BE2C (cell line): ENCODE measurements at regions not wholly inside any gene's neighbourhood (a gene's known extent, or its start where the extent isn't known, plus 50 kb on each side); places are given as distances from the start of the nearest gene placed in this dataset.

ENCODE experiments used
- DNase-seq: peaks from one replicate; pipeline ENCODE4 v3.0.0-alpha.2; 2020
- H3K27me3 ChIP-seq: fragments of 250-450 bp; sonication (Bioruptor Pico); 2 replicates; pipeline ENCODE4 v1.5.1; 2020; ENCODE audit warnings: mild to moderate bottlenecking
- H3K36me3 ChIP-seq: fragments of 250-450 bp; sonication (Bioruptor Pico); 2 replicates; pipeline ENCODE4 v1.5.1; 2020; ENCODE audit warnings: mild to moderate bottlenecking
- H3K4me1 ChIP-seq: fragments of 250-450 bp; sonication (Bioruptor Pico); 2 replicates; pipeline ENCODE4 v1.5.1; 2020
- H3K4me3 ChIP-seq: 2 replicates; pipeline ENCODE4 v1.5.1; 2011; ENCODE audit warnings: low read depth, low read length
- H3K9me3 ChIP-seq: fragments of 250-450 bp; sonication (Bioruptor Pico); 2 replicates; pipeline ENCODE4 v1.5.1; 2020
- CTCF ChIP-seq: IDR thresholded peaks from 2 replicates; pipeline ENCODE4 v1.5.1; 2012; ENCODE audit warnings: mild to moderate bottlenecking, low read depth, low read length

DNA sequence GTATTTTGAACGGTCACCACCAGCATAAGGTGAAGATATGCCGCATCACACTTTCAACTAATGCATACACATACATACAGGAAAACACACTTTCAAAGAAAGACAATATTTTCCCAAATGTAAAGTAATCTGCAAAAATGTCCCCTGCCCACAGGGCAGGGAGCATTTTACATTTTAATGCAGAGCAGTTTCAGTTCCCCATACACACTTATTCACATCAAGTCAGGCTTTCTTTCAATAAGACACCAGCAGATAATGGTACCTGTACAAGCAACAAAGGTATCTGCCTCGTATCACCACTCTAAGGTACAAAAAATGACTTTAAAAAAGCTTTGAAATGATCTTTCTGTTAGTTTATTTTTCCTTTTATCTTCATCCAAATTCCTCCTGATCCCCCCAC is 247.1 kb upstream of the CCNG1 start:
- no peak for TF ChIP-seq CTCF
- Histone ChIP-seq H3K4me1 (no peaks in the 10 kb centered on the region), H3K27me3 (no peaks in the 10 kb centered on the region)

DNA sequence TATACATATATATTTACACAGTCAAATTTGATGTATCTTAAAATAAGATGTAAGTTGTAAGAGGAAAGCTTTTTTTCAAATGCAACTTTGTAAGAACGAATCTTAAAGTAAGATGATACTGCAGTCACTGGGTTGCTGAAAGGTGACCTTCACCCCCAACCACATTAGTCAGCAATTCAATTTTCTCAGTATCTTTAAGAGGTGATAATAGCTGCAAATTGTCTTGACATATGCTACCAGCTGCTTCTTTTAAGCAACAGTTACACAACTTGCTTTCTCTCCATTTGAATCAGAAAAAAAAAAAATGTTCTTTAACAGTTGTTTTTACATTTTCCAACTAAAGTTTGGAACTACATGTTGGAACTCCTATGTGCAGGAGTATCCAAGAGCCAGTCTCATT is 246.6 kb upstream of the CCNG1 start:
- H3K27me3 ChIP-seq: no peaks in the 10 kb centered on the region
- DNase-seq: no peak
- H3K4me1 ChIP-seq: no peaks in the 10 kb centered on the region
- H3K4me3 ChIP-seq: no peak overlapping the region
- no peaks in the 10 kb centered on the region for H3K36me3 ChIP-seq
- no peak for TF ChIP-seq CTCF
- no peaks in the 10 kb centered on the region for H3K9me3 ChIP-seq

More for the DNA sequence above, 247.1 kb upstream of the CCNG1 start:
- no peaks in the 10 kb centered on the region for H3K9me3 ChIP-seq
- no peaks in the 10 kb centered on the region for H3K36me3 ChIP-seq
- DNase-seq: no peak
- no peak overlapping the region for H3K4me3 ChIP-seq

- no peaks in the 10 kb centered on the region for H3K4me1 ChIP-seq
- no peaks in the 10 kb centered on the region for H3K27me3 ChIP-seq
- H3K9me3 ChIP-seq: no peaks in the 10 kb centered on the region
- H3K4me3 ChIP-seq: no peak overlapping the region
- TF ChIP-seq CTCF: no peak
- H3K36me3 ChIP-seq: no peaks in the 10 kb centered on the region
- no peak for DNase-seq
Measured at GRCh38 chr5:163193886-163194285, 243.5 kb upstream of the CCNG1 start.

DNA sequence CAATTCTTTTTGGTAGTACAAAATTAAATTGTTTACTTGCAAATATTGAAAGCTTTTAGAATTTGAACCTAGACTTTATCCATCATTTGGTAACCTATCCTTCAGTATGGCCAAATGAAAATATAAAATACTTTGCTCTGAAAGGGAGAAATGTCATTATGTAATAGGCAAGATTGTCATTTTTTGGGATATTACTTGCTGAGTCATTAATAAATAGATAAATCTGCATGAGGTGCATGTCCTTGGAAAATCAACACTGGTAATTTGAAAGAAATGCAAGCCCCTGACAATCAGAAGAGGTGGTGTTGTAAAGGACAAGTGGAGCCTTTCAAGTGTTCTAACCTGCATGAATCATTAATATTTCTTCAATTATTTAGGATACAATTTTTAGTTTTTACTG is 231.8 kb upstream of the CCNG1 start:
- Histone ChIP-seq H3K4me1 (no peaks in the 10 kb centered on the region), H3K36me3 (no peaks in the 10 kb centered on the region), H3K4me3 (no peak overlapping the region), H3K27me3 (no peaks in the 10 kb centered on the region), H3K9me3 (no peaks in the 10 kb centered on the region)
- DNase-seq: no peak
- no peak for TF ChIP-seq CTCF

DNA sequence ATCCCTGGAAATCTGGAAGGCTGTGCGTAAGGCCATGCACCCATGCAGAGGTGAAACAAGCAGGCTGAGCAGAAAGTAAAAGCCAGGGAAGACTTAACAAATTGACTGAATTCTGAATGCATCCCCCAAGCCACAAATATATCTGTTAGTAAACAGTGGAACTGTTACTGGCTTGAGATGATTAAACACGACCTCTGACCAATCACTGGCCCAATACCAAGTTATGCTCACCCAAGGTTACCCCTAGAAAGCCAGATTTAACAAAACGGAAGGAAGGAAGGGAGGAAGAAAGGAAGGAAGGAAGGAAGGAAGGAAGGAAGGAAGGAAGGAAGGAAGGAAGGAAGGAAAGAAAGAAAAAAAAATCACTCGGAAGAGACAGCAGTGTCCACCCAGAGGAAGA is 215.8 kb upstream of the CCNG1 start:
- no peak for TF ChIP-seq CTCF
- H3K4me1 ChIP-seq: no peaks in the 10 kb centered on the region
- no peak overlapping the region for H3K4me3 ChIP-seq
- no peaks in the 10 kb centered on the region for H3K36me3 ChIP-seq
- DNase-seq: no peak
- H3K9me3 ChIP-seq: no peaks in the 10 kb centered on the region
- no peaks in the 10 kb centered on the region for H3K27me3 ChIP-seq

DNA sequence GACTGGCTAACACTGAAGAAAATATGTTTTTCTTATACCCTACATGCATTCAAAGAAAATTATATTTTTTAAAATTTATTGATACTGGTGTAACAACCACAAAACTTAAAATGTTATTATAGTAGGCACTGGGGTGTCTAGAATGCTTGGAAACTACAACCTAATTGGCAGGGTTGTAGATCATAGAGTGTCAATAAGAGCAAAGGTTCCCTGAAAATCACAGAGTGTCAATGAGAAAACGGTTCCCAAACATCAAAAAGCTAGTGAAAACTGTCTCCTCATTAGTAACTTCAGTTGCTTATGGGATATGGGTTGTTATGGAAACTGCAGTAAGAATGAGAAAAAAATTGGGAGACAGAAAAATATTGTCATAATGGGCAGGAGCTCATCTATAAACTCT is 214.4 kb upstream of the CCNG1 start:
- Histone ChIP-seq H3K4me1 (no peaks in the 10 kb centered on the region), H3K27me3 (no peaks in the 10 kb centered on the region), H3K9me3 (no peaks in the 10 kb centered on the region), H3K36me3 (no peaks in the 10 kb centered on the region), H3K4me3 (no peak overlapping the region)
- DNase-seq: no peak
- TF ChIP-seq CTCF: no peak
